WTC11 (cell line): ENCODE measurements at regions not wholly inside any gene's neighbourhood (a gene's known extent, or its start where the extent isn't known, plus 50 kb on each side); places are given as distances from the start of the nearest gene placed in this dataset.

Source experiments
- ATAC-seq: fragments of 200-7000 bp; cut with Tn5 transposase; 2 replicates; pipeline ENCODE4 v1.10.0; 2021; ENCODE audit warnings: mild to moderate bottlenecking, moderate library complexity
- CTCF ChIA-PET: fragments of 300-600 bp; sonication (Branson Sonifier 250); formaldehyde crosslinking; loops from one replicate; lab custom pipeline; 2021; ENCODE audit warnings: antibody characterized with exemption; lab: Charles Lee
- POLR2A ChIA-PET: fragments of 350-600 bp; sonication (Branson Sonifier 250); formaldehyde crosslinking; loops from one replicate; lab custom pipeline; 2021; ENCODE audit warnings: antibody characterized with exemption; lab: Charles Lee
- DNase-seq: peaks from one replicate; pipeline ENCODE4 v3.0.0; 2021; ENCODE audit warnings: low spot score
- H3K27ac Mint-ChIP-seq: 2 replicates; pipeline ENCODE4 v1.8.0; 2021; ENCODE audit warnings: mixed read lengths
- H3K27me3 Mint-ChIP-seq: 2 replicates; pipeline ENCODE4 v1.8.0; 2021; ENCODE audit warnings: low read depth, mild to moderate bottlenecking, moderate library complexity, mixed read lengths
- H3K36me3 Mint-ChIP-seq: 2 replicates; pipeline ENCODE4 v1.8.0; 2021; ENCODE audit warnings: mixed read lengths
- H3K4me1 Mint-ChIP-seq: 2 replicates; pipeline ENCODE4 v1.8.0; 2022; ENCODE audit warnings: mixed read lengths
- H3K4me3 Mint-ChIP-seq: 2 replicates; pipeline ENCODE4 v1.8.0; 2021; ENCODE audit warnings: mild to moderate bottlenecking, moderate library complexity, mixed read lengths
- H3K9me3 Mint-ChIP-seq: 2 replicates; pipeline ENCODE4 v1.8.0; 2021; ENCODE audit warnings: mixed read lengths
- ATF2 ChIP-seq: sonication (generic); formaldehyde crosslinking; IDR thresholded peaks from 2 replicates; pipeline ENCODE4 v1.8.1; 2022; ENCODE audit warnings: low read depth, missing genetic modification reagents, borderline replicate concordance
- CDX4 ChIP-seq: fragments of 250-450 bp; sonication (Bioruptor Pico); IDR thresholded peaks from 2 replicates; pipeline ENCODE4 v1.9.0; 2021; ENCODE audit warnings: moderate library complexity, mild to moderate bottlenecking, inconsistent platforms, borderline replicate concordance
- ERG ChIP-seq: fragments of 250-450 bp; sonication (Bioruptor Pico); IDR thresholded peaks from 2 replicates; pipeline ENCODE4 v1.8.0; 2021; ENCODE audit warnings: mild to moderate bottlenecking
- FOXK1 ChIP-seq: sonication (generic); formaldehyde crosslinking; IDR thresholded peaks from 2 replicates; pipeline ENCODE4 v1.8.0; 2022; ENCODE audit warnings: mild to moderate bottlenecking, moderate library complexity, missing genetic modification reagents
- FOXP4 ChIP-seq: sonication (generic); formaldehyde crosslinking; IDR thresholded peaks from 2 replicates; pipeline ENCODE4 v1.8.0; 2022; ENCODE audit warnings: mild to moderate bottlenecking, missing genetic modification reagents
- GABPB1 ChIP-seq: sonication (generic); formaldehyde crosslinking; IDR thresholded peaks from 2 replicates; pipeline ENCODE4 v1.8.1; 2023; ENCODE audit warnings: mild to moderate bottlenecking, missing genetic modification reagents
- GTF2I ChIP-seq: fragments of 250-450 bp; sonication (Bioruptor Pico); conservative IDR thresholded peaks from 2 replicates; pipeline ENCODE4 v1.4.0; 2021; ENCODE audit warnings: mild to moderate bottlenecking
- MAX ChIP-seq: sonication (generic); formaldehyde crosslinking; IDR thresholded peaks from 2 replicates; pipeline ENCODE4 v1.8.0; 2022; ENCODE audit warnings: mild to moderate bottlenecking, missing genetic modification reagents
- NFE2L1 ChIP-seq: sonication (generic); formaldehyde crosslinking; IDR thresholded peaks from 2 replicates; pipeline ENCODE4 v1.8.1; 2023; ENCODE audit warnings: missing genetic modification reagents
- NR2C2 ChIP-seq: sonication (generic); formaldehyde crosslinking; IDR thresholded peaks from 2 replicates; pipeline ENCODE4 v1.8.0; 2022; ENCODE audit warnings: mild to moderate bottlenecking, missing genetic modification reagents
- PRDM15 ChIP-seq: sonication (generic); formaldehyde crosslinking; IDR thresholded peaks from 2 replicates; pipeline ENCODE4 v1.8.0; 2022; ENCODE audit warnings: missing genetic modification reagents
- SMAD4 ChIP-seq: sonication (generic); formaldehyde crosslinking; IDR thresholded peaks from 2 replicates; pipeline ENCODE4 v1.8.0; 2022; ENCODE audit warnings: mild to moderate bottlenecking, missing genetic modification reagents
- TEAD1 ChIP-seq: sonication (generic); formaldehyde crosslinking; IDR thresholded peaks from 2 replicates; pipeline ENCODE4 v1.8.0; 2022; ENCODE audit warnings: mild to moderate bottlenecking, missing genetic modification reagents
- ZMAT4 ChIP-seq: fragments of 250-450 bp; sonication (Bioruptor Pico); IDR thresholded peaks from 2 replicates; pipeline ENCODE4 v1.9.0; 2021; ENCODE audit warnings: mild to moderate bottlenecking
- ZNF121 ChIP-seq: sonication (generic); formaldehyde crosslinking; IDR thresholded peaks from 2 replicates; pipeline ENCODE4 v1.8.0; 2023; ENCODE audit warnings: missing genetic modification reagents

GRCh38 chr16:77591347-77591746, 131.0 kb upstream of the NUDT7 start:
- H3K27me3 Mint-ChIP-seq, result no peaks in the 10 kb centered on the region
- TF ChIP-seq ZMAT4 (CRISPR knock-in tag), result no peak
- no peak for TF ChIP-seq GABPB1 (CRISPR knock-in tag)
- no peak for TF ChIP-seq ZNF121 (CRISPR knock-in tag)
- TF ChIP-seq CDX4 (CRISPR knock-in tag), result no peak
- TF ChIP-seq MAX (CRISPR knock-in tag), result no peak
- no peak for TF ChIP-seq NFE2L1 (CRISPR knock-in tag)
- TF ChIP-seq SMAD4 (CRISPR knock-in tag), result no peak
- no peak for TF ChIP-seq GTF2I (CRISPR knock-in tag)
- no peak for TF ChIP-seq FOXP4 (CRISPR knock-in tag)
- TF ChIP-seq ATF2, result no peak
- no peak for TF ChIP-seq TEAD1 (CRISPR knock-in tag)
- TF ChIP-seq NR2C2 (CRISPR knock-in tag), result no peak
- TF ChIP-seq ERG, result no peak
- no peaks in the 10 kb centered on the region for H3K9me3 Mint-ChIP-seq
- CTCF ChIA-PET, result interaction anchor here (0.6 to 1.2 kb wide), 2 partner anchors 501 to 509 kb away, joined by 3 to 4 read pairs; no protein-coding TSS in a partner anchor
- ATAC-seq, result no peak
- H3K4me1 Mint-ChIP-seq, result peaks cover 20% of the 10 kb centered on the region
- POLR2A ChIA-PET, result interaction anchor here (0.6 kb wide), 1 partner anchor 11 kb away, joined by 5 read pairs; no protein-coding TSS in a partner anchor
- no peak overlapping the region for H3K27ac Mint-ChIP-seq
- H3K36me3 Mint-ChIP-seq, result no peaks in the 10 kb centered on the region
- no peak for DNase-seq
- no peak overlapping the region for H3K4me3 Mint-ChIP-seq

GRCh38 chr16:77592021-77592420, 130.3 kb upstream of the NUDT7 start:
- no peaks in the 10 kb centered on the region for H3K9me3 Mint-ChIP-seq
- ATAC-seq (no peak), DNase-seq (no peak)
- POLR2A ChIA-PET, result no interaction called here
- peaks cover 20% of the 10 kb centered on the region for H3K4me1 Mint-ChIP-seq
- no peaks in the 10 kb centered on the region for H3K27me3 Mint-ChIP-seq
- no peaks in the 10 kb centered on the region for H3K36me3 Mint-ChIP-seq
- H3K4me3 Mint-ChIP-seq, result no peak overlapping the region
- H3K27ac Mint-ChIP-seq, result no peak overlapping the region
- TF ChIP-seq PRDM15 (CRISPR knock-in tag) (0 out of 2 replicates have a peak, but pooled peaks have one; percentile 35), FOXK1 (no peak)
- CTCF ChIA-PET, result interaction anchor here (0.9 to 1.2 kb wide), 2 partner anchors 9 to 508 kb away, joined by 3 read pairs; no protein-coding TSS in a partner anchor
